Body of pancreas (tissue), 4 donors: ENCODE measurements at regions not wholly inside any gene's neighbourhood (a gene's known extent, or its start where the extent isn't known, plus 50 kb on each side); places are given as distances from the start of the nearest gene placed in this dataset.

ENCODE experiments used
- POLR2A ChIP-seq, 3 donors: fragments of 450-650 bp; IDR thresholded peaks; one replicate each; pipeline ENCODE4 v1.6.1; 2016; ENCODE audit warnings: antibody characterized with exemption in 3 of 3, mild to moderate bottlenecking in 2 of 3
- TF ChIP-seq, protein P1 (sequence below), 7 experiments: fragments of 450-650 bp in 4 of 7; fragments of 200-600 bp in 3 of 7; sonication (generic) in 3 of 7; IDR thresholded peaks; one replicate each; pipeline ENCODE4 v1.5.1; 2016 to 2019; ENCODE audit warnings: antibody characterized with exemption in 7 of 7

DNA sequence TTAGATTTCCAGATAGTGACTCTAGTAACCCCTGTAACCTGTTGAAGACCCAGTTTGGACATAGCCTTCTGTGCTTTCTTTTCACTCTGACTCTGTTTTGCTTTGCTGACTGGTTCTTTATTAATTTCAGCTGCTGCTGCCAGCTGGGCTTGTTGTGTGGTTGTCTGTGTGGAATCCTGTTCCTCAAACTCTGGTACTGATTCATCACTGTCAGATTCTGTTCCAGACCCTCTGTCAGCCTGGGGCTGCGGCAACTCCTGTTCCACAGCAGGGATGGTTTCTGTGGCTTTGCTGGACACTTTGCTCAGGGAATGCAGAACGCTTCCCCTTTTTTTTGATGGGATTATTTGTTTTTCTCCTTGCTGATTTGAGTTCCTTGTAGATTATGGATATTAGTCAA is 104.9 kb downstream of the SEC23IP start:
- TF ChIP-seq, protein P1, sequence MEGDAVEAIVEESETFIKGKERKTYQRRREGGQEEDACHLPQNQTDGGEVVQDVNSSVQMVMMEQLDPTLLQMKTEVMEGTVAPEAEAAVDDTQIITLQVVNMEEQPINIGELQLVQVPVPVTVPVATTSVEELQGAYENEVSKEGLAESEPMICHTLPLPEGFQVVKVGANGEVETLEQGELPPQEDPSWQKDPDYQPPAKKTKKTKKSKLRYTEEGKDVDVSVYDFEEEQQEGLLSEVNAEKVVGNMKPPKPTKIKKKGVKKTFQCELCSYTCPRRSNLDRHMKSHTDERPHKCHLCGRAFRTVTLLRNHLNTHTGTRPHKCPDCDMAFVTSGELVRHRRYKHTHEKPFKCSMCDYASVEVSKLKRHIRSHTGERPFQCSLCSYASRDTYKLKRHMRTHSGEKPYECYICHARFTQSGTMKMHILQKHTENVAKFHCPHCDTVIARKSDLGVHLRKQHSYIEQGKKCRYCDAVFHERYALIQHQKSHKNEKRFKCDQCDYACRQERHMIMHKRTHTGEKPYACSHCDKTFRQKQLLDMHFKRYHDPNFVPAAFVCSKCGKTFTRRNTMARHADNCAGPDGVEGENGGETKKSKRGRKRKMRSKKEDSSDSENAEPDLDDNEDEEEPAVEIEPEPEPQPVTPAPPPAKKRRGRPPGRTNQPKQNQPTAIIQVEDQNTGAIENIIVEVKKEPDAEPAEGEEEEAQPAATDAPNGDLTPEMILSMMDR (IDR thresholded peaks at IDR 0.05) = no peak
- no peak for TF ChIP-seq POLR2A (IDR thresholded peaks at IDR 0.05)
